Gastroesophageal sphincter (tissue), 3 donors: ENCODE measurements at regions not wholly inside any gene's neighbourhood (a gene's known extent, or its start where the extent isn't known, plus 50 kb on each side); places are given as distances from the start of the nearest gene placed in this dataset.

Source experiments
- EP300 ChIP-seq: sonication (generic); formaldehyde crosslinking; IDR thresholded peaks from one replicate; pipeline ENCODE4 v1.6.1; 2017; ENCODE audit warnings: antibody characterized with exemption, mild to moderate bottlenecking
- POLR2A ChIP-seq, 2 donors: fragments of 450-650 bp; IDR thresholded peaks; one replicate each; pipeline ENCODE4 v1.6.1; 2017; ENCODE audit warnings: antibody characterized with exemption in 2 of 2, mild to moderate bottlenecking in 2 of 2, moderate library complexity in 1 of 2
- POLR2AphosphoS5 ChIP-seq: sonication (generic); formaldehyde crosslinking; IDR thresholded peaks from one replicate; pipeline ENCODE4 v1.6.1; 2017; ENCODE audit warnings: antibody characterized with exemption
- TF ChIP-seq, protein P1 (sequence below), 4 experiments: fragments of 200-600 bp in 2 of 4; fragments of 450-650 bp in 2 of 4; sonication (generic) in 1 of 4; IDR thresholded peaks; one replicate each; pipeline ENCODE4 v1.5.1; 2017 to 2019; ENCODE audit warnings: antibody characterized with exemption in 4 of 4, mild to moderate bottlenecking in 2 of 4, moderate library complexity in 2 of 4

DNA sequence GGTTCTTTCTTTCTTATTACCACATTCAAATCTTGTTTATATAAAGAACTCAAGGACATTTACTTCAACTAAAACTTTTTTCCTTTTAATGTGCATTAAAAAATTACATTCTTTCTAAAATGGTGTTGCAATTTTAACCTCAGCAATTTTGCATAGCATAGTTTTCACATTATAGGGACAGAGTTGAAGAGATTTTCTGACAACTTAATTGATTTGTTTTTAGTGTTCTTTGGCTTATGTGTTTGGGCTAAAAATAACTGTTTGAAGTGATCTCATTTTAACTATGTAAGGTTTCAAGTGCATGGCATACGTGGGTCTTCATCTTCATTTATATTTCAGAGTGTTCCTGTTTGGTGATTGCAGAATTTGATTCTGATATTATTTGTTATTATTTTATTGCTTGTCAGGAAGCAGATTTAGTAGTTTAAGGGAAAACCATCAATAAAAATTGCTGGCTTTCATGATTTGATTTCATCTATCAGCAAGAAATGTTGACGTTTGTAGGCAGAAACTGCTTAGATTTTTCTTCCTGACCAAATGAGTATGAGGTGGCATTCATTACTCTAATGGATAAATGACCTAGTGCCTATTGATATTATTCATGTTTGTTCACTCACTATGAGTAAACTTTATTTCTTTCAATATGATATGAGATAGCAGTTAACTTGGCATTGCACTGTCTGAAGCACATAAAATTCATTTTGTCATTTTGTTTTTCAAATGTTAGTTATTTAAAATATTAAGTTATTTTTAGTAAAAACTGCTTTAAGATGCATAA lies 398.4 kb downstream of the NUP35 start:
- TF ChIP-seq, protein P1, sequence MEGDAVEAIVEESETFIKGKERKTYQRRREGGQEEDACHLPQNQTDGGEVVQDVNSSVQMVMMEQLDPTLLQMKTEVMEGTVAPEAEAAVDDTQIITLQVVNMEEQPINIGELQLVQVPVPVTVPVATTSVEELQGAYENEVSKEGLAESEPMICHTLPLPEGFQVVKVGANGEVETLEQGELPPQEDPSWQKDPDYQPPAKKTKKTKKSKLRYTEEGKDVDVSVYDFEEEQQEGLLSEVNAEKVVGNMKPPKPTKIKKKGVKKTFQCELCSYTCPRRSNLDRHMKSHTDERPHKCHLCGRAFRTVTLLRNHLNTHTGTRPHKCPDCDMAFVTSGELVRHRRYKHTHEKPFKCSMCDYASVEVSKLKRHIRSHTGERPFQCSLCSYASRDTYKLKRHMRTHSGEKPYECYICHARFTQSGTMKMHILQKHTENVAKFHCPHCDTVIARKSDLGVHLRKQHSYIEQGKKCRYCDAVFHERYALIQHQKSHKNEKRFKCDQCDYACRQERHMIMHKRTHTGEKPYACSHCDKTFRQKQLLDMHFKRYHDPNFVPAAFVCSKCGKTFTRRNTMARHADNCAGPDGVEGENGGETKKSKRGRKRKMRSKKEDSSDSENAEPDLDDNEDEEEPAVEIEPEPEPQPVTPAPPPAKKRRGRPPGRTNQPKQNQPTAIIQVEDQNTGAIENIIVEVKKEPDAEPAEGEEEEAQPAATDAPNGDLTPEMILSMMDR (IDR thresholded peaks at IDR 0.05) = no peak
- no peak for TF ChIP-seq POLR2AphosphoS5
- TF ChIP-seq POLR2A (IDR thresholded peaks at IDR 0.05) = no peak
- no peak for TF ChIP-seq EP300
